Heart right ventricle (tissue), 16 donors: ENCODE measurements at regions not wholly inside any gene's neighbourhood (a gene's known extent, or its start where the extent isn't known, plus 50 kb on each side); places are given as distances from the start of the nearest gene placed in this dataset.

Experiments
- ATAC-seq, 8 donors: fragments of 200-7000 bp; cut with Tn5 transposase; one replicate each; pipeline ENCODE4 v1.9.1; 2020; ENCODE audit warnings: mild to moderate bottlenecking in 8 of 8, moderate library complexity in 8 of 8, moderate number of reproducible peaks in 1 of 8
- DNase-seq, 2 donors: peaks; one replicate each; pipeline ENCODE4 v3.0.0-alpha.2; 2020
- H3K27ac ChIP-seq, 10 donors: fragments of 200-600 bp; sonication (generic) in 2 of 10; one replicate each; pipeline versions ENCODE4 v1.5.0 to v1.8.0; 2020 to 2022; ENCODE audit warnings: mild to moderate bottlenecking in 3 of 10
- H3K27me3 ChIP-seq, 7 donors: fragments of 200-600 bp; one replicate each; pipeline ENCODE4 v1.8.0; 2021 to 2022; ENCODE audit warnings: mild to moderate bottlenecking in 2 of 7
- H3K36me3 ChIP-seq, 9 donors: fragments of 200-600 bp; sonication (generic) in 1 of 9; one replicate each; pipeline versions ENCODE4 v1.5.0 to v1.8.0; 2020 to 2022; ENCODE audit warnings: mild to moderate bottlenecking in 2 of 9
- H3K4me1 ChIP-seq, 9 donors: fragments of 200-600 bp; sonication (generic) in 1 of 9; one replicate each; pipeline versions ENCODE4 v1.5.0 to v1.8.0; 2020 to 2022; ENCODE audit warnings: mild to moderate bottlenecking in 4 of 9
- H3K4me3 ChIP-seq, 10 donors: fragments of 200-600 bp; sonication (generic) in 2 of 10; one replicate each; pipeline versions ENCODE4 v1.5.0 to v1.8.0; 2020 to 2022; ENCODE audit warnings: mild to moderate bottlenecking in 7 of 10, moderate library complexity in 2 of 10
- H3K9me3 ChIP-seq, 11 donors: fragments of 200-600 bp in 10 of 11; sonication (generic) in 2 of 11; one replicate each; pipeline versions ENCODE4 v1.5.0 to v1.8.0; 2013 to 2022; ENCODE audit warnings: mild to moderate bottlenecking in 2 of 11, control low read depth in 1 of 11, moderate library complexity in 1 of 11
- WGBS, 2 donors: extraction: QIAGEN DNeasy Blood & Tissue Kit; methylation state at CpG; one replicate each; pipeline ENCODE4 v1.1.7; 2013; ENCODE audit warnings: inconsistent platforms in 1 of 2; 5-methylcytosine and 5-hydroxymethylcytosine counted together
- intact Hi-C, 10 donors: fragments of 100-400 bp; cut with DNase I; formaldehyde crosslinking; loops; one replicate each; pipeline versions ENCODE4 v1.11.1 to v1.14.2; 2022
- TF ChIP-seq, protein P1 (sequence below), 9 donors: fragments of 200-600 bp; sonication (generic) in 2 of 9; IDR thresholded peaks; one replicate each; pipeline versions ENCODE4 v1.5.0 to v1.8.0; 2021 to 2022; ENCODE audit warnings: antibody characterized with exemption in 9 of 9, mild to moderate bottlenecking in 5 of 9, moderate library complexity in 1 of 9
- donor health status: Arrhythmogenic right ventricular cardiomyopathy.
- donor health status: ischemic (EF 13 %, LVEDD 7.1; RV severe dilation, severe dysfunction).
- donor health status: healthy with polysubstance abuse.
- donor health status: DM: no; HTN: yes; CAD: no.
- donor health status: DM: no; HTN: no; CAD: no.
- donor health status: ischemic (EF 25% LVEDD 6.9; RV normal size, moderate dysfunction).
- donor health status: ischemic (EF 25% LVEDD 5.7; RV mildly dilated, moderate dysfunction).
- donor health status: healthy.
- donor health status: DM: yes; HTN: yes; CAD: no.
- donor health status: Ischemic cardiomyopathy.
- donor health status: ischemic (EF 35%, LVEDD 5.7; RV mildly dilated, moderate dysfunction).
- donor health status: nonischemic (EF 11% LVEDD 7.7; RV severe dilation, severe dysfunction).
- donor health status: DM: yes; HTN: yes; CAD: no.
- donor health status: PGD.
- donor health status: ischemic (EF 29% LVEDD 5.4; RV normal size, mild dysfunction).
- donor health status: nonischemic (EF 23%, LVEDD 6.1; RV moderate dilation, normal function).

DNA sequence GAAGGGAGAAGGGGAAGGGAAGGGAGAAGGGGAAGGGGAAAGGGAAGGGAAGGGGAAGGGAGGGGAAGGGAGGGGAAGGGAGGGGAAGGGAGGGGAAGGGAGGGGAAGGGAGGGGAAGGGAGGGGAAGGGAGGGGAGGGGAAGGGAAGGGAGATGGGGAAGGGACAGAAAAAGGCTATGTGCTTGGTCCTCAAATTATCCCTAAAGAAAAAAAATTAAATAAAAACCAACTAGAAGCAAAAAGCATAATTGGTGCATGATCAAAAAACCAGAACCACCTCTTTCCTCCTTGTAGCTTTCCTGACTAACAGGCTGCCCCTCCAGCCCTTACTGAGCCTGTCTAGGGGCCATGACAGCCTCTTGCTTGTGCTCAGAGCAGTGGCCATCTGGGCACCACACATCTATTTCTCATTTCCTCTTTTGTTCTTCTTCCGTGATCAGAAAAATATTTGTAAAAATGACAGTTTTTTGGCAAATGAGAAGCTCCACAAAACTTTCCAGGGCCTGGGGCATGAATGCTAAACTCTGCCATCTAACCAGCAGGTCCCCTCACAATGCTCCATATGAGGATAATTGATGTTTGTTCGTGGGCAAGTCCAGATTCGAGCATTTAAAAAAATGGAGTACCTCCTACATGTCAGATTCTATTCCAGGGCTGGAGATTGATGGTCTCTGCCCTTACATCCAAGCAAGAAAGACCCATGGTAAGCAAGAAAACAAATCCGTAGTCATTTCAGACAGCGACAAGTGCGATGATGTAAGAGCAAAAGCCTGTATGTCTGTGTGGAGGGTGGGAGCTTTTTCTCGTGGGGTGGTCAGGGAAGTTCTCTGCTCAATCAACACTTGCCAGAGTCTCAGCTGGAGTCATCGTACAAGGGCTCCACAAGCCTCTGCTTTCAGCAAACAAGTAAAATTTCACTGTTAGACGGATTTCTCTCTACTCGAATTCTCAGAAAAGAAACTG, 320.9 kb downstream of the WDR11 start:
- H3K4me3 ChIP-seq, result no peak overlapping the region
- TF ChIP-seq, protein P1, sequence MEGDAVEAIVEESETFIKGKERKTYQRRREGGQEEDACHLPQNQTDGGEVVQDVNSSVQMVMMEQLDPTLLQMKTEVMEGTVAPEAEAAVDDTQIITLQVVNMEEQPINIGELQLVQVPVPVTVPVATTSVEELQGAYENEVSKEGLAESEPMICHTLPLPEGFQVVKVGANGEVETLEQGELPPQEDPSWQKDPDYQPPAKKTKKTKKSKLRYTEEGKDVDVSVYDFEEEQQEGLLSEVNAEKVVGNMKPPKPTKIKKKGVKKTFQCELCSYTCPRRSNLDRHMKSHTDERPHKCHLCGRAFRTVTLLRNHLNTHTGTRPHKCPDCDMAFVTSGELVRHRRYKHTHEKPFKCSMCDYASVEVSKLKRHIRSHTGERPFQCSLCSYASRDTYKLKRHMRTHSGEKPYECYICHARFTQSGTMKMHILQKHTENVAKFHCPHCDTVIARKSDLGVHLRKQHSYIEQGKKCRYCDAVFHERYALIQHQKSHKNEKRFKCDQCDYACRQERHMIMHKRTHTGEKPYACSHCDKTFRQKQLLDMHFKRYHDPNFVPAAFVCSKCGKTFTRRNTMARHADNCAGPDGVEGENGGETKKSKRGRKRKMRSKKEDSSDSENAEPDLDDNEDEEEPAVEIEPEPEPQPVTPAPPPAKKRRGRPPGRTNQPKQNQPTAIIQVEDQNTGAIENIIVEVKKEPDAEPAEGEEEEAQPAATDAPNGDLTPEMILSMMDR (IDR thresholded peaks at IDR 0.05), result no peak
- H3K27me3 ChIP-seq, result peaks cover 0 to 12% (median 0%) of the 10 kb centered on the region in 7 donors
- no peak for ATAC-seq
- no peak for DNase-seq
- intact Hi-C loops, result no loop called here
- no peaks in the 10 kb centered on the region for H3K4me1 ChIP-seq
- no peaks in the 10 kb centered on the region for H3K36me3 ChIP-seq
- H3K9me3 ChIP-seq, result no peaks in the 10 kb centered on the region
- WGBS, 2 donors, result 58 to 61% methylated on average over 10 of the region's 10 CpGs
- no peak overlapping the region for H3K27ac ChIP-seq

DNA sequence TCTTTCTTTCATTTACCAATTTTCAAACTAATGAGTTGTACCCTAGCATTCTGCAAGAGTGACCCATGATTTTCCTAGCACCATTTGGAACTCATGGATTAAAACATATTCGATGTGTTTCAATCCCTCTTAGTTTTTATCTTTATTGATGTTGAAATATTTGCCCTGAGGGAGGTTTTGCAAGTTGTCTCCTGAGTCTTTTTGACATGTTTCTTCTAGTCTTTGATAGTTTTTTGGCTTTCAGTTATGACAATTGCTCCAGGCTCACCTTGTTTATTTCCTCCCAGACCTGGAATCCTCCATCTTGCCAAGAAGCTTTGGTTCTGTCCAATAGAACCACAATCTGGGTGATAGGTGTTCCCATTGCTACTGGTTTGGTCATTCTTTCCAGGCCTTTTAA, 327.8 kb downstream of the WDR11 start:
- intact Hi-C loops, result no loop called here
- Histone ChIP-seq H3K4me1 (no peaks in the 10 kb centered on the region), H3K36me3 (no peaks in the 10 kb centered on the region), H3K27me3 (no peaks in the 10 kb centered on the region), H3K9me3 (no peaks in the 10 kb centered on the region), H3K27ac (no peak overlapping the region), H3K4me3 (no peak overlapping the region)
- ATAC-seq, result no peak
- TF ChIP-seq, protein P1 (IDR thresholded peaks at IDR 0.05), result no peak
- no peak for DNase-seq
- 53 to 67% methylated on average over 1 of the region's 1 CpG for WGBS, 2 donors

DNA sequence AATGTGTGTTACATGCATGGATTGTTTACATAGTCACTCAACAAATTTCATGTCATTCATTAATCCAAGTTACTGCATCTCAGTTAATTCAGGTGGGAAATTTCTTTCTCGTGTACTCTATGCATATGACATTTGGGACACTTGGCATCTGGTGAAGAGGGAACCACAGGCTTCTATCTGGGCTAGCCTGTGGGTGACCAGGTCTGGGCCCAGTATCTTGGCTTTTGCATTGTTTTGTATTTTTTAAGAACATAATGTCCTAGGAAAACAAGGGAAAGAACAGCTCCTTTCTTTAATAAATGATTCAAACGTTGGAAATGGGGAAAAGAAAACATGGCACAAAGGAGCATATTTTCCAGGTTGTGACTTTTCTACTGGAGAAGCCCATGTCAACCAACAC, 331.1 kb downstream of the WDR11 start:
- TF ChIP-seq, protein P1 (IDR thresholded peaks at IDR 0.05), result no peak
- no peaks in the 10 kb centered on the region for H3K36me3 ChIP-seq
- intact Hi-C loops, result no loop called here
- H3K4me1 ChIP-seq, result no peaks in the 10 kb centered on the region
- H3K27me3 ChIP-seq, result no peaks in the 10 kb centered on the region
- WGBS, 2 donors, result 68 to 75% methylated on average over 2 of the region's 2 CpGs
- no peaks in the 10 kb centered on the region for H3K9me3 ChIP-seq
- no peak overlapping the region for H3K4me3 ChIP-seq
- DNase-seq (no peak), ATAC-seq (no peak)
- H3K27ac ChIP-seq, result no peak overlapping the region

DNA sequence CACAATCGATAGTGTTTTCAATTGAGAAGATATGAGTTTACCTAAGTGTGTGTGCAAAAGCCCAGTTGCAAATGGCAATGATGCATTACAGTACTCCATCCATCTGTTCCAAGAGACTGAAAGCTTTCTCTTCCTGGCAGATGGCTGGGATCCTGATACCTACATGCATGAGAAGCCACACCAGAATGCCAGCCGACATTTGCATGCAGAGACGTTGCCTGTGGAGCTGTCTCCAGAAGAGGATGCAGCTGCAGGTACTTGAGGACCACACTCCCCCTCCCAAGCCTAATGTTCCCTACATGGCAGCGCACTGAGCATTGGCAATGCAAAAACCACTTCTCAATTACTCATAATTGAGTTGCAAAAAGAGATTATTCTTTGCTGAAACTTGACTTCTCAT, 332.1 kb downstream of the WDR11 start:
- Histone ChIP-seq H3K4me1 (no peaks in the 10 kb centered on the region), H3K27ac (no peak overlapping the region), H3K4me3 (no peak overlapping the region), H3K27me3 (no peaks in the 10 kb centered on the region), H3K9me3 (no peaks in the 10 kb centered on the region), H3K36me3 (no peaks in the 10 kb centered on the region)
- no peak for ATAC-seq
- 54 to 61% methylated on average over 4 of the region's 4 CpGs for WGBS, 2 donors
- TF ChIP-seq, protein P1 (IDR thresholded peaks at IDR 0.05), result no peak
- no peak for DNase-seq
- intact Hi-C loops, result no loop called here
